ENCODE measurements at regions not wholly inside any gene's neighbourhood (a gene's known extent, or its start where the extent isn't known, plus 50 kb on each side); places are given as distances from the start of the nearest gene placed in this dataset.

DNA sequence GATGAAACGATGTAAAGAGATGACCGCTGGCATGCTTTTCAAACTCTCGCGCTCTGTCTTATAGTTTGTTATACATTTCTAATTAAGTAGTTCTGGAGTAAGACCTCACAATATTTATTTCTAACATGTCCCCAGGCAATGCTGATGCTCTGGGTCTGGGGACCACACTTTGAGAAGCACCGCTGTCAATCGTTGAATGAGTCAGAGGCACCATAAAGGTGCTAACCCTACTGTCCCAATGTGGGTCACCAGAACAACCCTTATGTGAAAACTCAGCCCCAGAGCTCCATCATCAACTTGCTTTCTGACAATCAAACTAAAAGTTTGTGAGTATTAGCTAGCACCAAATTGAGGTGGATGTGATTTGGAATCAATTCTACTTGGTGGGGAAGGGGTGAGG lies 284.1 kb upstream of the PRKCQ start:
- H3K4me1 ChIP-seq (ENCODE audit: control insufficient read depth in 2 of 2, insufficient read depth in 2 of 2, low read length in 1 of 2), result no peaks in the 10 kb centered on the region
- H3K27me3 ChIP-seq (ENCODE audit: control insufficient read depth in 1 of 2, insufficient read depth in 2 of 2, low read length in 2 of 2), result no peaks in the 10 kb centered on the region
- H3K27ac ChIP-seq (ENCODE audit: low read depth in 2 of 2, low read length in 1 of 2), result no peak overlapping the region
- H3K9me3 ChIP-seq (ENCODE audit: control insufficient read depth in 2 of 2, insufficient read depth in 1 of 2, low read depth in 1 of 2, low read length in 1 of 2), result no peaks in the 10 kb centered on the region
- H3K4me3 ChIP-seq (ENCODE audit: low read depth in 1 of 2, low read length in 2 of 2), result no peak overlapping the region
- WGBS, 2 donors, result 91 to 95% methylated on average over 6 of the region's 6 CpGs
- no peaks in the 10 kb centered on the region for H3K36me3 ChIP-seq (ENCODE audit: control insufficient read depth in 2 of 2, insufficient read depth in 2 of 2, low read length in 1 of 2)

DNA sequence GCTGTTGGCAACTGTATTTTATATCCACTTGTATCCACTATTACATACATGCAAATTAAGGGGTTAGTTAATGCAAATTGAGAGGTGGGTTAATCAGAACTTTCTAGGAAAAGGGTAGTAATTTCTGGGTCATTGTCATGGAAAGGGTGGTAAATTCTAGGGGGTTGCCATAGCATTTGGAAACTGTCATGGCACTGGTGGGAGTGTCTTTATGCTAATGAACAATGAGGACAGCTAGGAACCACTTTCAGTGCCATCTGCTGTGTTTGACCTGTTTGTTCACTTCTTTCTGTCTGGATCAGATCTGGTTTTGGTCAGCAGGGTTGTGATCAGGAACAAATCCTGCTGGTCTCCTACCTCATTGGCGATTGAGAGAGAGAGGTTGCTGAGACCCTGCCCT lies 283.3 kb upstream of the PRKCQ start:
- H3K36me3 ChIP-seq (ENCODE audit: control insufficient read depth in 2 of 2, insufficient read depth in 2 of 2, low read length in 1 of 2), result no peaks in the 10 kb centered on the region
- WGBS, 2 donors, result 95 to 97% methylated on average over 1 of the region's 1 CpG
- H3K27me3 ChIP-seq (ENCODE audit: control insufficient read depth in 1 of 2, insufficient read depth in 2 of 2, low read length in 2 of 2), result no peaks in the 10 kb centered on the region
- H3K27ac ChIP-seq (ENCODE audit: low read depth in 2 of 2, low read length in 1 of 2), result no peak overlapping the region
- no peaks in the 10 kb centered on the region for H3K4me1 ChIP-seq (ENCODE audit: control insufficient read depth in 2 of 2, insufficient read depth in 2 of 2, low read length in 1 of 2)
- no peaks in the 10 kb centered on the region for H3K9me3 ChIP-seq (ENCODE audit: control insufficient read depth in 2 of 2, insufficient read depth in 1 of 2, low read depth in 1 of 2, low read length in 1 of 2)
- no peak overlapping the region for H3K4me3 ChIP-seq (ENCODE audit: low read depth in 1 of 2, low read length in 2 of 2)

GRCh38 chr10:6850452-6850851 lies 270.4 kb upstream of the PRKCQ start:
- Histone ChIP-seq H3K27me3 (ENCODE audit: control insufficient read depth in 1 of 2, insufficient read depth in 2 of 2, low read length in 2 of 2) (no peaks in the 10 kb centered on the region), H3K36me3 (ENCODE audit: control insufficient read depth in 2 of 2, insufficient read depth in 2 of 2, low read length in 1 of 2) (no peaks in the 10 kb centered on the region), H3K4me1 (ENCODE audit: control insufficient read depth in 2 of 2, insufficient read depth in 2 of 2, low read length in 1 of 2) (no peaks in the 10 kb centered on the region), H3K27ac (ENCODE audit: low read depth in 2 of 2, low read length in 1 of 2) (no peak overlapping the region), H3K9me3 (ENCODE audit: control insufficient read depth in 2 of 2, insufficient read depth in 1 of 2, low read depth in 1 of 2, low read length in 1 of 2) (no peaks in the 10 kb centered on the region), H3K4me3 (ENCODE audit: low read depth in 1 of 2, low read length in 2 of 2) (no peak overlapping the region)
- 91 to 93% methylated on average over 3 of the region's 3 CpGs for WGBS, 2 donors

GRCh38 chr10:6847561-6847960 lies 267.5 kb upstream of the PRKCQ start:
- 94 to 96% methylated on average over 3 of the region's 3 CpGs for WGBS, 2 donors

DNA sequence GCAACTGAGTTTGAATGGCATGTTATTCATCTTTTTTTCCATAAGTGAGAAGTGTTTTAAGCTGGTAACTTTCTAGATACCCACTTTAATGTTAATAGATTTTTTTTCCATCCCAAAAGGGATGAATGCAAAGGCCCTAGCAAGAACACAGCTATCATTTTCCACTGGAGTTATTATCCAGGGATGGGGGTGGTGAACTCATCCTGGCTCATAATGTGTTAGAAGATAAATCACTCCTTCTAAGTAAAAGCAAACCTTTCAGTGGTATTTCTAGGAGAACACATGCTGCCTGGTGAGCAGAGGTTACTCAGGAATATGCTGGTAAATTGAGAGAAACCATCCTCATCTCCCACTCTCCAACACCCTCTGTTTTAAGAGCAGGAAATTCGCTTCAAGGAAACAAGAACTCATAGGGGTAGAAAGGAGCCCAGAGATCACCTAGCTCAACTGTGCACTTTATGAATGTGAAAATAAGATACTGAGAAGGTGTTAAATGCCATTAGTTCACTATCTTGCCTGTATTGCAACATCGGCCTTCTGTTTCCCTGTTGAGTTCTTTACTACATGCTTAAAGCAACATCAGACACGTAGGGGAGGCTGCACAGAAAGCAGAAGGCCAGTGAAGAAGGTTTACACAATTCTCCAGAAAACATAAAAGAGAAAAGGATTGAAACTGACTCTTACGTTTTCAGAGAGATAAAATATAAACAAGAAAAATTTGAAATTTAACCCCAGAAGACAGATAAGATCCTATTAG lies 264.0 kb upstream of the PRKCQ start:
- H3K9me3 ChIP-seq (ENCODE audit: control insufficient read depth in 2 of 2, insufficient read depth in 1 of 2, low read depth in 1 of 2, low read length in 1 of 2), result no peaks in the 10 kb centered on the region
- WGBS, 2 donors, result 63 to 73% methylated on average over 4 of the region's 4 CpGs
- H3K27ac ChIP-seq (ENCODE audit: low read depth in 2 of 2, low read length in 1 of 2), result no peak overlapping the region
- no peaks in the 10 kb centered on the region for H3K27me3 ChIP-seq (ENCODE audit: control insufficient read depth in 1 of 2, insufficient read depth in 2 of 2, low read length in 2 of 2)
- H3K4me1 ChIP-seq (ENCODE audit: control insufficient read depth in 2 of 2, insufficient read depth in 2 of 2, low read length in 1 of 2), result no peaks in the 10 kb centered on the region
- no peak overlapping the region for H3K4me3 ChIP-seq (ENCODE audit: low read depth in 1 of 2, low read length in 2 of 2)
- no peaks in the 10 kb centered on the region for H3K36me3 ChIP-seq (ENCODE audit: control insufficient read depth in 2 of 2, insufficient read depth in 2 of 2, low read length in 1 of 2)

More at GRCh38 chr10:6847561-6847960, 267.5 kb upstream of the PRKCQ start:
- no peak overlapping the region for H3K4me3 ChIP-seq (ENCODE audit: low read depth in 1 of 2, low read length in 2 of 2)
- H3K36me3 ChIP-seq (ENCODE audit: control insufficient read depth in 2 of 2, insufficient read depth in 2 of 2, low read length in 1 of 2), result no peaks in the 10 kb centered on the region
- no peaks in the 10 kb centered on the region for H3K9me3 ChIP-seq (ENCODE audit: control insufficient read depth in 2 of 2, insufficient read depth in 1 of 2, low read depth in 1 of 2, low read length in 1 of 2)
- no peaks in the 10 kb centered on the region for H3K4me1 ChIP-seq (ENCODE audit: control insufficient read depth in 2 of 2, insufficient read depth in 2 of 2, low read length in 1 of 2)
- no peaks in the 10 kb centered on the region for H3K27me3 ChIP-seq (ENCODE audit: control insufficient read depth in 1 of 2, insufficient read depth in 2 of 2, low read length in 2 of 2)
- no peak overlapping the region for H3K27ac ChIP-seq (ENCODE audit: low read depth in 2 of 2, low read length in 1 of 2)

- H3K36me3 ChIP-seq (ENCODE audit: control insufficient read depth in 2 of 2, insufficient read depth in 2 of 2, low read length in 1 of 2), result no peaks in the 10 kb centered on the region
- no peaks in the 10 kb centered on the region for H3K4me1 ChIP-seq (ENCODE audit: control insufficient read depth in 2 of 2, insufficient read depth in 2 of 2, low read length in 1 of 2)
- no peaks in the 10 kb centered on the region for H3K27me3 ChIP-seq (ENCODE audit: control insufficient read depth in 1 of 2, insufficient read depth in 2 of 2, low read length in 2 of 2)
- 89 to 91% methylated on average over 4 of the region's 4 CpGs for WGBS, 2 donors
- H3K27ac ChIP-seq (ENCODE audit: low read depth in 2 of 2, low read length in 1 of 2), result no peak overlapping the region
- no peaks in the 10 kb centered on the region for H3K9me3 ChIP-seq (ENCODE audit: control insufficient read depth in 2 of 2, insufficient read depth in 1 of 2, low read depth in 1 of 2, low read length in 1 of 2)
- H3K4me3 ChIP-seq (ENCODE audit: low read depth in 1 of 2, low read length in 2 of 2), result no peak overlapping the region
Observed at GRCh38 chr10:6843481-6843881, 263.4 kb upstream of the PRKCQ start.

GRCh38 chr10:6842722-6843121 lies 262.6 kb upstream of the PRKCQ start:
- no peaks in the 10 kb centered on the region for H3K4me1 ChIP-seq (ENCODE audit: control insufficient read depth in 2 of 2, insufficient read depth in 2 of 2, low read length in 1 of 2)
- H3K36me3 ChIP-seq (ENCODE audit: control insufficient read depth in 2 of 2, insufficient read depth in 2 of 2, low read length in 1 of 2), result no peaks in the 10 kb centered on the region
- WGBS, 2 donors, result 72 to 77% methylated on average over 1 of the region's 1 CpG
- no peaks in the 10 kb centered on the region for H3K27me3 ChIP-seq (ENCODE audit: control insufficient read depth in 1 of 2, insufficient read depth in 2 of 2, low read length in 2 of 2)
- H3K27ac ChIP-seq (ENCODE audit: low read depth in 2 of 2, low read length in 1 of 2), result no peak overlapping the region
- H3K4me3 ChIP-seq (ENCODE audit: low read depth in 1 of 2, low read length in 2 of 2), result no peak overlapping the region
- H3K9me3 ChIP-seq (ENCODE audit: control insufficient read depth in 2 of 2, insufficient read depth in 1 of 2, low read depth in 1 of 2, low read length in 1 of 2), result no peaks in the 10 kb centered on the region

DNA sequence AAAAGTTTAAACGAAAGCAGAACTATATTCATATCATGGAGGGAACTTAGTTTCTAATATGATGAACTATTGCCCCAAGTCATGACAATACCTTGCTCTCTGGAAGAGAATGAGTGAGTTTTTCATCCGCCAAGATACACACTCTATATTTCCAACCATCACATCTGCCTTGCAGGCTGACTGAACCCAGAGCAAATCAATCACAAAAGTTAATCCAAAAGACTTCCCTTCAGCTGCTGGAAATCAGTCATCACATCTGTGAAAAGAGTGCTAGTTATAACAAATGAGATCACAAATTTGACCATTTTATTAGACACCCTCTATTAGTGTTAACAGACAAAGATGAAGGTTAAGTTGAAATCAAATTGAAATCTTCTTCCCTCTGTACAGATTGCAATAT lies 261.7 kb upstream of the PRKCQ start:
- no peak overlapping the region for H3K4me3 ChIP-seq (ENCODE audit: low read depth in 1 of 2, low read length in 2 of 2)
- H3K27me3 ChIP-seq (ENCODE audit: control insufficient read depth in 1 of 2, insufficient read depth in 2 of 2, low read length in 2 of 2), result no peaks in the 10 kb centered on the region
- no peaks in the 10 kb centered on the region for H3K9me3 ChIP-seq (ENCODE audit: control insufficient read depth in 2 of 2, insufficient read depth in 1 of 2, low read depth in 1 of 2, low read length in 1 of 2)
- no peak overlapping the region for H3K27ac ChIP-seq (ENCODE audit: low read depth in 2 of 2, low read length in 1 of 2)
- H3K4me1 ChIP-seq (ENCODE audit: control insufficient read depth in 2 of 2, insufficient read depth in 2 of 2, low read length in 1 of 2), result no peaks in the 10 kb centered on the region
- no peaks in the 10 kb centered on the region for H3K36me3 ChIP-seq (ENCODE audit: control insufficient read depth in 2 of 2, insufficient read depth in 2 of 2, low read length in 1 of 2)
- WGBS, 2 donors, result 79 to 87% methylated on average over 2 of the region's 2 CpGs

DNA sequence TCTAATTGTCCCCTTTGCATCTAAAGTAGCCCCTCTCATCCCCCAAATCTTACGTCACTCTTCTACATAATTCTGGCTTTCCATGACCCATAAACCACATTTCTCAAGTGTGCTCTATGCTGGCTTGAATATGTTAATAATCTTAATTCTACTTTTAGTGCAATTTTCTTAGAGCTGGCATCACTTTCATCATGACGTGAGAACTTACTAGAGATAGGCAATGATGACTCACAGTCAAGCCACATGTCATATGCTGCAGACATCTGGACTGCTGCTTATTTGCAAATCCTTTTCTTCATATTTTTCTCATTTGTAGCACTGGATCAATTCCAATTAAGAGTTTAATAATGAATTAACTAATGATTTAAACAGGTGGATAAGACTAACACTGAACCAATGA lies 260.7 kb upstream of the PRKCQ start:
- no peak overlapping the region for H3K27ac ChIP-seq (ENCODE audit: low read depth in 2 of 2, low read length in 1 of 2)
- no peaks in the 10 kb centered on the region for H3K36me3 ChIP-seq (ENCODE audit: control insufficient read depth in 2 of 2, insufficient read depth in 2 of 2, low read length in 1 of 2)
- no peaks in the 10 kb centered on the region for H3K9me3 ChIP-seq (ENCODE audit: control insufficient read depth in 2 of 2, insufficient read depth in 1 of 2, low read depth in 1 of 2, low read length in 1 of 2)
- H3K4me3 ChIP-seq (ENCODE audit: low read depth in 1 of 2, low read length in 2 of 2), result no peak overlapping the region
- WGBS, 2 donors, result 11 to 19% methylated on average over 2 of the region's 2 CpGs
- H3K27me3 ChIP-seq (ENCODE audit: control insufficient read depth in 1 of 2, insufficient read depth in 2 of 2, low read length in 2 of 2), result no peaks in the 10 kb centered on the region
- H3K4me1 ChIP-seq (ENCODE audit: control insufficient read depth in 2 of 2, insufficient read depth in 2 of 2, low read length in 1 of 2), result no peaks in the 10 kb centered on the region

DNA sequence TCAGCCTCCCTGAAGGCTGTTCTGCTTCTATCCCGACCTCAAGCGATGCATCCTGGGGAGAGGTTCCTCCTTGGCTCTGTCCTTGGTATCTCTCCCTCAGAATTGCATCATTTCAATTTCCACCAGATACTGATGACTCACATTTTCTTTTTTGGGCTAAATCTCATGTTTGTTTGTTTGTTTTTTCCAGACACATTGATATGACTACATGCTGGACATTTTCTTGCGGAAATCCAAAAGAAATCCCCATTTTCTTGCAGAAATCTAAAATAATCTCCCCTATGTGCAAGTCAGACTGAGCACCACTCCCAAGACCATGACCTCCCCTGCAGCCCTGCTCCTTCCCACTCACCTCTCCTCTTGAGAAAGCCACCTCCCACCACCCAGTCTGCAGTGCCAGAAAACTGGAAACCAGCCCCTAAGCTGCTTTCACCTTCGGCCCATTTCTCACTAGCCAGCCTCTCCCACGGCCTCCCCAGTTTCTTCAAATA lies 260.2 kb upstream of the PRKCQ start:
- 80% methylated on average over 5 of the region's 5 CpGs for WGBS, 2 donors
- H3K27me3 ChIP-seq (ENCODE audit: control insufficient read depth in 1 of 2, insufficient read depth in 2 of 2, low read length in 2 of 2), result no peaks in the 10 kb centered on the region
- no peaks in the 10 kb centered on the region for H3K9me3 ChIP-seq (ENCODE audit: control insufficient read depth in 2 of 2, insufficient read depth in 1 of 2, low read depth in 1 of 2, low read length in 1 of 2)
- no peak overlapping the region for H3K4me3 ChIP-seq (ENCODE audit: low read depth in 1 of 2, low read length in 2 of 2)
- no peaks in the 10 kb centered on the region for H3K36me3 ChIP-seq (ENCODE audit: control insufficient read depth in 2 of 2, insufficient read depth in 2 of 2, low read length in 1 of 2)
- no peaks in the 10 kb centered on the region for H3K4me1 ChIP-seq (ENCODE audit: control insufficient read depth in 2 of 2, insufficient read depth in 2 of 2, low read length in 1 of 2)
- no peak overlapping the region for H3K27ac ChIP-seq (ENCODE audit: low read depth in 2 of 2, low read length in 1 of 2)

Measured in esophagus (tissue), 2 donors.